ENCODE measurements at regions not wholly inside any gene's neighbourhood (a gene's known extent, or its start where the extent isn't known, plus 50 kb on each side); places are given as distances from the start of the nearest gene placed in this dataset.
"Not testable (repeated sequence)": the region's sequence is repeated elsewhere in the genome, so short reads cannot be mapped to it uniquely, and the experiment has no call there.

- no peaks in the 10 kb centered on the region for H3K9me3 ChIP-seq (ENCODE audit: severe bottlenecking)
- no peak overlapping the region for H3K4me3 ChIP-seq (ENCODE audit: severe bottlenecking)
- H3K4me1 ChIP-seq (ENCODE audit: insufficient read depth, poor library complexity, severe bottlenecking), result peaks cover 9% of the 10 kb centered on the region
- DNase-seq (ENCODE audit: low spot score) (no peak), ATAC-seq (ENCODE audit: low read depth) (no peak)
- no peak overlapping the region for H3K27ac ChIP-seq (ENCODE audit: poor library complexity, severe bottlenecking)
- H3K36me3 ChIP-seq (ENCODE audit: low read depth), result no peaks in the 10 kb centered on the region
- no peaks in the 10 kb centered on the region for H3K27me3 ChIP-seq (ENCODE audit: insufficient read depth, poor library complexity, severe bottlenecking)
- TF ChIP-seq, protein P1, sequence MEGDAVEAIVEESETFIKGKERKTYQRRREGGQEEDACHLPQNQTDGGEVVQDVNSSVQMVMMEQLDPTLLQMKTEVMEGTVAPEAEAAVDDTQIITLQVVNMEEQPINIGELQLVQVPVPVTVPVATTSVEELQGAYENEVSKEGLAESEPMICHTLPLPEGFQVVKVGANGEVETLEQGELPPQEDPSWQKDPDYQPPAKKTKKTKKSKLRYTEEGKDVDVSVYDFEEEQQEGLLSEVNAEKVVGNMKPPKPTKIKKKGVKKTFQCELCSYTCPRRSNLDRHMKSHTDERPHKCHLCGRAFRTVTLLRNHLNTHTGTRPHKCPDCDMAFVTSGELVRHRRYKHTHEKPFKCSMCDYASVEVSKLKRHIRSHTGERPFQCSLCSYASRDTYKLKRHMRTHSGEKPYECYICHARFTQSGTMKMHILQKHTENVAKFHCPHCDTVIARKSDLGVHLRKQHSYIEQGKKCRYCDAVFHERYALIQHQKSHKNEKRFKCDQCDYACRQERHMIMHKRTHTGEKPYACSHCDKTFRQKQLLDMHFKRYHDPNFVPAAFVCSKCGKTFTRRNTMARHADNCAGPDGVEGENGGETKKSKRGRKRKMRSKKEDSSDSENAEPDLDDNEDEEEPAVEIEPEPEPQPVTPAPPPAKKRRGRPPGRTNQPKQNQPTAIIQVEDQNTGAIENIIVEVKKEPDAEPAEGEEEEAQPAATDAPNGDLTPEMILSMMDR (IDR thresholded peaks at IDR 0.05; ENCODE audit: poor library complexity, severe bottlenecking), result no peak
Observed at GRCh38 chr6:132187816-132188215, 213.5 kb downstream of the MOXD1 start.

DNA sequence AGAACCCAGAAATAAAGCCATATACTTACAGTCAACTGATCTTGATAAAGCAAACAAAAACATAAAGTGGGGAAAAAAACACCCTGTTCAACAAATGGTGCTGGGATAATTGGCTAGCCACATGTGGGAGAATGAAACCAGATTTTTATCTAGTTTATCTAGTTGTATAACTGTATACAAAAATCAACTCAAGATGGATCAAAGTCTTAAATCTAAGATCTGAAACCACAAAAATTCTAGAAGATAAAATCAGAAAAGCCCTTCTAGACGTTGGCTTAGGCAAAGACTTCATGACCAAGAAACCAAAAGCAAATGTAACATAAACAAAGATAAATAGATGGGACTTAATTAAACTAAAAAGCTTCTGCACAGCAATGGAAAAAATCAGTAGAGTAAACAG lies 216.3 kb downstream of the MOXD1 start:
- DNase-seq (ENCODE audit: low spot score); ATAC-seq (ENCODE audit: low read depth); H3K4me1 ChIP-seq (ENCODE audit: insufficient read depth, poor library complexity, severe bottlenecking); H3K27ac ChIP-seq (ENCODE audit: poor library complexity, severe bottlenecking); H3K4me3 ChIP-seq (ENCODE audit: severe bottlenecking); H3K9me3 ChIP-seq (ENCODE audit: severe bottlenecking); H3K36me3 ChIP-seq (ENCODE audit: low read depth); H3K27me3 ChIP-seq (ENCODE audit: insufficient read depth, poor library complexity, severe bottlenecking): not testable (repeated sequence)

GRCh38 chr6:132179955-132180354 lies 221.3 kb downstream of the MOXD1 start:
- Histone ChIP-seq H3K36me3 (ENCODE audit: low read depth) (no peaks in the 10 kb centered on the region), H3K27ac (ENCODE audit: poor library complexity, severe bottlenecking) (no peak overlapping the region), H3K4me1 (ENCODE audit: insufficient read depth, poor library complexity, severe bottlenecking) (no peaks in the 10 kb centered on the region), H3K27me3 (ENCODE audit: insufficient read depth, poor library complexity, severe bottlenecking) (no peaks in the 10 kb centered on the region), H3K9me3 (ENCODE audit: severe bottlenecking) (peaks cover 5% of the 10 kb centered on the region), H3K4me3 (ENCODE audit: severe bottlenecking) (no peak overlapping the region)
- TF ChIP-seq, protein P1 (IDR thresholded peaks at IDR 0.05; ENCODE audit: poor library complexity, severe bottlenecking), result no peak
- no peak for ATAC-seq (ENCODE audit: low read depth)
- no peak for DNase-seq (ENCODE audit: low spot score)

DNA sequence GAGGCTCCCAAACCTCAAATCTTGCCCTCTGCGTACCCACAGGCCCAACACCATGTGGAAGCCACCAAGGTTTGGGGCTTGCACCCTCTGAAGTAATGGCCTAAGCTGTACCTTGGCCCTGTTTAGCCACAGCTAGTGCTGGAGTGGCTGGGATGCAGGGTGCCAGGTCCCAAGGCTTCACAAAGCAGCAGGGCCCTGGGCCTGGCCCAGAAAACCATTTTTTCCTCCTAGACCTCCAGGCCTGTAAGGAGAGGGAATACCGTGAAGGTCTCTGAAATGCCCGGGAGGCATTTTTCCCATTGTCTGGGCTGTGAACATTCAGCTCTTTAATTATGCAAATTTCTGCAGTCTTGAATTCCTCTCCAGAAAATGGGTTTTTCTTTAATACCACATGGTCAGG lies 223.7 kb upstream of the CCN2 start:
- Histone ChIP-seq H3K27ac (ENCODE audit: poor library complexity, severe bottlenecking) (no peak overlapping the region), H3K4me3 (ENCODE audit: severe bottlenecking) (no peak overlapping the region), H3K9me3 (ENCODE audit: severe bottlenecking) (peaks cover 8% of the 10 kb centered on the region), H3K4me1 (ENCODE audit: insufficient read depth, poor library complexity, severe bottlenecking) (no peaks in the 10 kb centered on the region), H3K27me3 (ENCODE audit: insufficient read depth, poor library complexity, severe bottlenecking) (no peaks in the 10 kb centered on the region), H3K36me3 (ENCODE audit: low read depth) (no peaks in the 10 kb centered on the region)
- TF ChIP-seq, protein P1 (IDR thresholded peaks at IDR 0.05; ENCODE audit: poor library complexity, severe bottlenecking), result no peak
- ATAC-seq (ENCODE audit: low read depth) (no peak), DNase-seq (ENCODE audit: low spot score) (no peak)

DNA sequence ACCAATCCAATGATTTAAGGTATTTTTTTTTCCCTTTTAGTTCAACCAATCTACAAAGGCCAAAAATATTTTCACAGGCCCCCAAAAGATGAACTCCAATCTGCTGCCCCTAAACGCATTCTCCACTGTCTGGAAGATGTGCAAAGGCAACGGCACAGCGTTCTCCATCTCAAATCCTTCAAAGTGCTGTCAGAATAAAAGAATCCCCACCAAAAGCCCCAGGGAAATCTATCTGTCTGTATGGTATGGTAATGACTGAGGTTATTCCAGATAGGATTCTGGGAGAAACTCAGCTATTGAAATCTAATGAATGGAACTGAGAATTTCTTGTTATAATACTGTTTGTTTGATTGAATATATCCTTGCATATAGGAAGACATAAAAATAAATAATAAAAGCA lies 217.8 kb upstream of the CCN2 start:
- ATAC-seq (ENCODE audit: low read depth) (no peak), DNase-seq (ENCODE audit: low spot score) (no peak)
- H3K36me3 ChIP-seq (ENCODE audit: low read depth), result no peaks in the 10 kb centered on the region
- H3K27me3 ChIP-seq (ENCODE audit: insufficient read depth, poor library complexity, severe bottlenecking), result no peaks in the 10 kb centered on the region
- H3K9me3 ChIP-seq (ENCODE audit: severe bottlenecking), result no peaks in the 10 kb centered on the region
- TF ChIP-seq, protein P1 (IDR thresholded peaks at IDR 0.05; ENCODE audit: poor library complexity, severe bottlenecking), result no peak
- H3K4me3 ChIP-seq (ENCODE audit: severe bottlenecking), result no peak overlapping the region
- H3K27ac ChIP-seq (ENCODE audit: poor library complexity, severe bottlenecking), result no peak overlapping the region
- no peaks in the 10 kb centered on the region for H3K4me1 ChIP-seq (ENCODE audit: insufficient read depth, poor library complexity, severe bottlenecking)

Measured in RWPE2 (cell line).